HepG2 (cell line): ENCODE measurements at regions not wholly inside any gene's neighbourhood (a gene's known extent, or its start where the extent isn't known, plus 50 kb on each side); places are given as distances from the start of the nearest gene placed in this dataset.

Experiments used
- ATAC-seq: fragments of 200-7000 bp; cut with Tn5 transposase; 3 replicates; pipeline ENCODE4 v1.9.1; 2020; ENCODE audit warnings: mild to moderate bottlenecking, moderate library complexity
- BruUV-seq: library from RNA; stranded (reverse); fragments of 400-500 nt; replicated peaks from 2 replicates; lab custom pipeline; 2021; lab: Mats Ljungman, UMichigan
- CTCF ChIA-PET: fragments of 300-600 bp; formaldehyde crosslinking; extraction: SDS; loops from one replicate; lab custom pipeline; 2021; ENCODE audit warnings: low total read pairs, inconsistent platforms, low intra/inter-chr PET ratio; lab: Yijun Ruan, JAX
- POLR2A ChIA-PET: fragments of 350-600 bp; sonication (Branson Sonifier 250); formaldehyde crosslinking; loops from one replicate; lab custom pipeline; 2020; ENCODE audit warnings: antibody characterized with exemption, inconsistent platforms; lab: Yijun Ruan, JAX
- DNase-seq: peaks from one replicate; pipeline ENCODE4 v3.0.0-alpha.2; 2015; ENCODE audit warnings: low spot score
- FAIRE-seq: peaks from 3 replicates; lab custom pipeline; 2011; peaks lifted over from hg19 to GRCh38; lab: Jason Lieb, UNC
- H2AFZ ChIP-seq: one replicate; pipeline ENCODE4 v1.6.1; 2011; ENCODE audit warnings: low read length, inconsistent platforms
- H3K27ac ChIP-seq: fragments of 300-600 bp; 3 replicates; pipeline ENCODE4 v1.8.0; 2011; ENCODE audit warnings: mixed run types, mild to moderate bottlenecking, mixed read lengths, low read length, inconsistent platforms; ENCODE audit not compliant: insufficient read depth; ENCODE audit errors: extremely low read length
- H3K27me3 ChIP-seq, 2 experiments: fragments of 200-600 bp in 1 of 2; 2 replicates in 1 of 2; 3 replicates in 1 of 2; pipeline versions ENCODE4 v1.6.0 to v1.8.0; 2011; ENCODE audit warnings: low read length in 2 of 2, mild to moderate bottlenecking in 2 of 2, moderate library complexity in 2 of 2, inconsistent platforms in 1 of 2; ENCODE audit not compliant: insufficient read depth in 2 of 2, control insufficient read depth in 1 of 2
- H3K36me3 ChIP-seq, 2 experiments: fragments of 200-600 bp in 1 of 2; replicated peaks in 1 of 2; 2 replicates in 1 of 2; 3 replicates in 1 of 2; pipeline versions ENCODE4 v1.5.1 to v1.8.0; 2011; ENCODE audit warnings: low read length in 2 of 2, inconsistent platforms in 1 of 2; ENCODE audit not compliant: insufficient read depth in 2 of 2, control insufficient read depth in 1 of 2
- H3K4me1 ChIP-seq: 2 replicates; pipeline ENCODE4 v1.5.1; 2012; ENCODE audit warnings: low read length, inconsistent platforms; ENCODE audit not compliant: insufficient read depth
- H3K4me2 ChIP-seq: 2 replicates; pipeline ENCODE4 v1.6.0; 2011; ENCODE audit warnings: low read depth, low read length, inconsistent platforms
- H3K4me3 ChIP-seq, 3 experiments: fragments of 200-600 bp in 1 of 3; sonication (generic), shearing (Covaris generic) in 1 of 3; replicated peaks in 1 of 3; 2 replicates each; pipeline ENCODE4 v1.5.1; 2011 to 2016; ENCODE audit warnings: low read length in 3 of 3, inconsistent platforms in 2 of 3, low read depth in 2 of 3, mild to moderate bottlenecking in 2 of 3, control low read depth in 1 of 3, mixed read lengths in 1 of 3; ENCODE audit not compliant: insufficient read depth in 1 of 3
- H3K79me2 ChIP-seq: one replicate; pipeline ENCODE4 v1.6.1; 2011; ENCODE audit warnings: low read length, inconsistent platforms; ENCODE audit not compliant: insufficient read depth
- H3K9ac ChIP-seq: 2 replicates; pipeline ENCODE4 v1.6.0; 2011; ENCODE audit warnings: mild to moderate bottlenecking, low read depth, low read length, inconsistent platforms; ENCODE audit not compliant: insufficient read depth
- H3K9me3 ChIP-seq: 2 replicates; pipeline ENCODE4 v1.5.1; 2012; ENCODE audit warnings: mild to moderate bottlenecking, low read length
- H4K20me1 ChIP-seq: 2 replicates; pipeline ENCODE4 v1.6.0; 2011; ENCODE audit warnings: inconsistent platforms, mild to moderate bottlenecking, low read length, moderate library complexity; ENCODE audit not compliant: insufficient read depth
- CENPX ChIP-seq: sonication (generic); formaldehyde crosslinking; IDR thresholded peaks from 2 replicates; pipeline ENCODE4 v1.9.0; 2021; ENCODE audit warnings: mild to moderate bottlenecking, missing genetic modification reagents, moderate library complexity
- DBP ChIP-seq: sonication (generic); formaldehyde crosslinking; IDR thresholded peaks from 2 replicates; pipeline ENCODE4 v1.4.0; 2020; ENCODE audit warnings: missing genetic modification reagents; ENCODE audit errors: not compliant biosample characterization
- ETV5 ChIP-seq: IDR thresholded peaks from 2 replicates; pipeline ENCODE4 v1.6.1; 2018; ENCODE audit warnings: missing biosample characterization, missing genetic modification reagents, inconsistent platforms, borderline replicate concordance
- EZH2 ChIP-seq: conservative IDR thresholded peaks from 2 replicates; pipeline ENCODE4 v1.6.1; 2012; ENCODE audit warnings: mild to moderate bottlenecking, low read depth, low read length, moderate library complexity
- GMEB2 ChIP-seq: IDR thresholded peaks from 2 replicates; pipeline ENCODE4 v1.6.1; 2016; ENCODE audit warnings: missing biosample characterization, missing genetic modification reagents, low read depth
- HCFC1 ChIP-seq: fragments of 150-350 bp; IDR thresholded peaks from 2 replicates; pipeline ENCODE4 v1.6.1; 2014; ENCODE audit warnings: low read depth, low read length
- HHEX ChIP-seq: IDR thresholded peaks from 2 replicates; pipeline ENCODE4 v1.6.1; 2016; ENCODE audit warnings: control low read depth
- HMGA1 ChIP-seq: sonication (generic); formaldehyde crosslinking; conservative IDR thresholded peaks from 2 replicates; pipeline ENCODE4 v1.4.0; 2020; ENCODE audit warnings: missing genetic modification reagents
- HNRNPUL1 ChIP-seq: fragments of 200-400 bp; formaldehyde crosslinking; IDR thresholded peaks from 2 replicates; pipeline ENCODE4 v1.6.1; 2017; ENCODE audit warnings: low read depth, mild to moderate bottlenecking, low read length, moderate library complexity
- KMT2A ChIP-seq: sonication (generic); formaldehyde crosslinking; IDR thresholded peaks from 2 replicates; pipeline ENCODE4 v1.4.0; 2020; ENCODE audit warnings: missing genetic modification reagents
- MAFF ChIP-seq: IDR thresholded peaks from 2 replicates; pipeline ENCODE4 v1.6.1; 2011; ENCODE audit warnings: low read depth, low read length, improper control_type of control experiment
- PHF5A ChIP-seq: IDR thresholded peaks from one replicate; pipeline ENCODE4 v1.6.1; 2018; ENCODE audit warnings: low read depth, missing genetic modification reagents; ENCODE audit not compliant: unreplicated experiment
- RARG ChIP-seq: sonication (generic); formaldehyde crosslinking; IDR thresholded peaks from 2 replicates; pipeline ENCODE4 v1.4.0; 2020; ENCODE audit warnings: low read depth, mild to moderate bottlenecking, missing genetic modification reagents
- SRSF1 ChIP-seq: fragments of 200-400 bp; formaldehyde crosslinking; optimal IDR thresholded peaks from 2 replicates; pipeline ENCODE3; 2017; ENCODE audit warnings: mild to moderate bottlenecking, low read depth, low read length, moderate library complexity
- ZBTB1 ChIP-seq: sonication (generic); formaldehyde crosslinking; IDR thresholded peaks from 2 replicates; pipeline ENCODE4 v1.4.0; 2020; ENCODE audit warnings: missing genetic modification reagents, borderline replicate concordance
- ZBTB42 ChIP-seq: sonication (generic); formaldehyde crosslinking; IDR thresholded peaks from 2 replicates; pipeline ENCODE4 v1.5.0; 2020; ENCODE audit warnings: mild to moderate bottlenecking, missing genetic modification reagents
- ZFP62 ChIP-seq: sonication (generic); formaldehyde crosslinking; IDR thresholded peaks from 2 replicates; pipeline ENCODE4 v1.4.0; 2020; ENCODE audit warnings: missing genetic modification reagents
- ZFX ChIP-seq: sonication (generic); formaldehyde crosslinking; IDR thresholded peaks from 2 replicates; pipeline ENCODE4 v1.4.0; 2020; ENCODE audit warnings: mild to moderate bottlenecking, low read depth, missing genetic modification reagents, moderate library complexity
- ZNF101 ChIP-seq: sonication (generic); formaldehyde crosslinking; IDR thresholded peaks from 2 replicates; pipeline ENCODE4 v1.4.0; 2020; ENCODE audit warnings: mild to moderate bottlenecking, low read depth, missing genetic modification reagents, borderline replicate concordance
- ZNF329 ChIP-seq: sonication (generic); formaldehyde crosslinking; IDR thresholded peaks from 2 replicates; pipeline ENCODE4 v1.9.0; 2021; ENCODE audit warnings: low read depth, mild to moderate bottlenecking, missing genetic modification reagents
- ZNF644 ChIP-seq: IDR thresholded peaks from 2 replicates; pipeline ENCODE4 v1.6.1; 2016; ENCODE audit warnings: low read depth
- ZNF660 ChIP-seq: sonication (generic); formaldehyde crosslinking; IDR thresholded peaks from 2 replicates; pipeline ENCODE4 v1.5.1; 2020; ENCODE audit warnings: mild to moderate bottlenecking, low read depth, missing genetic modification reagents, borderline replicate concordance
- ZNF709 ChIP-seq: sonication (generic); formaldehyde crosslinking; IDR thresholded peaks from 2 replicates; pipeline ENCODE4 v1.5.0; 2020; ENCODE audit warnings: mild to moderate bottlenecking, missing genetic modification reagents
- ZSCAN5A ChIP-seq: sonication (generic); formaldehyde crosslinking; IDR thresholded peaks from 2 replicates; pipeline ENCODE4 v1.8.0; 2022; ENCODE audit warnings: mild to moderate bottlenecking, missing genetic modification reagents, borderline replicate concordance
- WGBS: methylation state at CpG from one replicate; pipeline ENCODE4 v1.1.6; 2017; ENCODE audit warnings: low lambda C conversion rate; 5-methylcytosine and 5-hydroxymethylcytosine counted together
- in situ Hi-C: cut with HindIII; loops from 2 replicates; pipeline ENCODE4 v1.10.0; 2017; ENCODE audit warnings: low pct_unique_long_range_greater_than_20kb; ENCODE audit not compliant: extremely low pct_ligation_motif_present
- intact Hi-C: fragments of 100-400 bp; cut with micrococcal nuclease; formaldehyde crosslinking; loops from one replicate; pipeline ENCODE4 v1.10.0; 2022; ENCODE audit not compliant: unreplicated experiment

DNA sequence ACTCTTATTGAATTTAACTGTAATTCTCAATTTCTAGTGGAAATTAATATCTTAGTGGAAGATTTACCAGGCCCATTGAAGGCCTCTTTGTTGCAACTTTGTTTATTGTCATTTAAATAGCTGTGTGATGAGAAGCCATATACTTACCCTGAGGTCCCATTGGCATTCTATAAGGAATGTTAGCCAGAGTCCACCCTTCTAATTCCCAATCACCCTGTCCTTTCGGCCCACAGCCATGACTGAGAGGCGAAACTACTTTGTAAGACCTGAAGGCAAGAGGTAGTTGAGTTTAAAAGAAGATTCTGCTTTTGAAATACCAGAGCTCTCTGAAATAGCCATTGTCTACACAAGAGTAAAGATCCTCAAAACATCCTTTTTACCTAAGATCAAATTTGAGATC, 290.5 kb upstream of the RARB start (continued):
- TF ChIP-seq GMEB2: no peak
- TF ChIP-seq KMT2A (CRISPR knock-in tag): no peak
- TF ChIP-seq MAFF: no peak
- TF ChIP-seq DBP: no peak
- no peak for TF ChIP-seq ETV5 (CRISPR knock-in tag)
- no peak for TF ChIP-seq SRSF1
- TF ChIP-seq ZNF329 (CRISPR knock-in tag): no peak
- TF ChIP-seq ZBTB1 (CRISPR knock-in tag): no peak
- no peak for TF ChIP-seq ZFX
- no peak for TF ChIP-seq HHEX (CRISPR knock-in tag)
- no peak for TF ChIP-seq PHF5A (CRISPR knock-in tag)
- TF ChIP-seq HMGA1 (CRISPR knock-in tag): no peak

DNA sequence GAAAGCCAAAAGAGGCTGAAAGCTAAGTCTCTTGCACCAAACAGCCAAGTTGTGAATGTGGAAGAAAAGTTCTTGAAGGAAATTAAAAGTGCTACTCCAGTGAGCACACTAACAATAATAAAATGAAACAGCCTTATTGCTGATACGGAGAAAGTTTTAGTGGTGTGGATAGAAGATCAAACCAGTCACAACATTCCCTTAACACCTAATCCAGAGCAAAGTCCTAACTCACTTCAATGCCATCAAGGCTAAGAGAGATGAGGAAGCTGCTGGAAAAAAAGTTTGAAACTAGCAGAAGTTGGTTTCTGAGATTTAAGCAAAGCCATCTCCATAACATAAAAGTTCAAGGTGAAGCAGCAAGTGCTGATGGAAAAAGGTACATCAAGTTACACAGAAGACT, 288.8 kb upstream of the RARB start:
- no peak overlapping the region for H3K27ac ChIP-seq
- no peak overlapping the region for H3K9ac ChIP-seq
- H3K4me1 ChIP-seq: no peaks in the 10 kb centered on the region
- intact Hi-C loops (no loop called here), in situ Hi-C loops (no loop called here)
- H4K20me1 ChIP-seq: no peaks in the 10 kb centered on the region
- DNase-seq (no peak), ATAC-seq (no peak), FAIRE-seq (no peak)
- no peaks in the 10 kb centered on the region; a peak in 1 of 5 replicates for H3K27me3 ChIP-seq
- WGBS: 7% methylated on average over 1 of the region's 1 CpG
- H3K4me2 ChIP-seq: no peak overlapping the region
- TF ChIP-seq HCFC1 (no peak), RARG (CRISPR knock-in tag) (no peak), ZNF101 (CRISPR knock-in tag) (no peak), ZNF709 (no peak), HNRNPUL1 (no peak), ZFP62 (no peak), ZNF644 (CRISPR knock-in tag) (no peak), ZNF660 (CRISPR knock-in tag) (no peak), EZH2 (no peak), ZSCAN5A (CRISPR knock-in tag) (no peak), CENPX (CRISPR knock-in tag) (no peak), ZBTB42 (CRISPR knock-in tag) (no peak)
- no TSS peak for BruUV-seq
- no peaks in the 10 kb centered on the region for H3K79me2 ChIP-seq
- POLR2A ChIA-PET: no interaction called here
- H3K9me3 ChIP-seq: no peaks in the 10 kb centered on the region
- H3K4me3 ChIP-seq: no peak overlapping the region
- CTCF ChIA-PET: no interaction called here
- no peaks in the 10 kb centered on the region for H3K36me3 ChIP-seq
- no peak overlapping the region for H2AFZ ChIP-seq
